Posterior cingulate gyrus (tissue), 11 donors: ENCODE measurements at regions not wholly inside any gene's neighbourhood (a gene's known extent, or its start where the extent isn't known, plus 50 kb on each side); places are given as distances from the start of the nearest gene placed in this dataset.

ENCODE experiments used
- DNase-seq, 10 donors: peaks; one replicate each; pipeline versions ENCODE4 v3.0.0 to v3.0.0-alpha.2; 2020 to 2021; ENCODE audit warnings: mixed read lengths in 3 of 10
- intact Hi-C: fragments of 100-400 bp; cut with DNase I; formaldehyde crosslinking; loops from one replicate; pipeline ENCODE4 v1.15.1; 2023

GRCh38 chr1:29515170-29515955, 279.0 kb downstream of the PTPRU start:
- DNase-seq: no peak
- intact Hi-C loops: no loop called here

DNA sequence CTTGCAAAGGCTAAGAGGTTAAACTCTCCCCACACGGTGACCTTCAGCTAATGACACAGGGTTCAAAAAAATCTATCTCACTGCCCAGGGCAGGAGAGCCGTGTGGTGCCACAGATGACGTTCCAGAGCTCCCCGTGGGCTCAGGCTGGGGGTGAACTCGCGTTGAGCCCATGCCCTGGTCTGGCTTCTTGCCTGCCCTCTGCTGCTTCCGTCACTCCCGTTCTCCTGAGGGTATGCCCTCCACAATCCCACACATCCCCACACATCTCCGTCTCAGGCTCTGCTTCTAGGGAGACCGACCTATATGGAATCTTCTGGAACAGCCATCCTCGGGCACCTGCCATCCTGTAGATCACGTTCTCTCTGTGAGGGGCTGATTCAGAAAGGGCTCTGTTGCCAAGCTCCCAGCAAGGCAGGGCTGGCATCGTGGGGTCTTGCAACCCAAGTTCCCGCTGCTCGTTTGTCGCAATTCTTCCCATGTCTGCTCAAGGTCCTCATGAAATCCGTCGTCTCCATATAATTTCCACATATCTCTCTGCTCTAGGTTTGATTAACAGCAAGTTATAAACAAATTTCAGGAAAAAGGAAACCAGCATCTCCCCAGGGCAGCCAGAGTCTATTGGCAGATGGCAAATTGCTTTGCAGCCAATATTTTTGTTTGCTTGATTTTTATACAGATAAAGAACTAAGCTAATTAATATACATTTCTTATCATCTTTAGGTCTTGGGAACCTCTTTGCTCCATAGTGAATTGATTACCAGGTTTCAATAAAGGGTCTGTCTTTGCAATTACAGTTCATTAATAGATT, 278.2 kb downstream of the PTPRU start:
- intact Hi-C loops: loop anchor here (5.0 kb wide), 1 partner anchor 333 kb away; no protein-coding TSS in a partner anchor
- peak in 2 of 10 donors; percentile 43 to 53 for DNase-seq

DNA sequence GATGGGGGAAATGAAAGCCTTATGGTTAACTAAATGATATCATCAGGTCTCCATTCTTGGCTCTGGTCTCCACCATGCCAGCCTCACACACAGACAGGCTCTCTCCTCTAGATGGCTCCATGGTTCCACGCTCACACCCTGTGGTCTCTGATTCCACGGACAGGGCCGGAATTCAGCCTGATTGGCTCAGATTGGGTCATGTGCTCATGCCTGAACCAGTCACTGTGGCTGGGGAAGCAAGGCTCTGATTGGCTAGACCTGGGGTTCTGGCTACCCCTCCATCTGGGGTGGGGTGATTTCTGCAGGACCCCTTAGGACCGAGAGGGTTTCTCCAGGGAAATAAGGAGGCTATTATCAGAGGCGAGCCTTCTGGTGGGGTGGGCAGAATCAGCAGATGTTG, 277.0 kb downstream of the PTPRU start:
- intact Hi-C loops: loop anchor here (5.0 kb wide), 1 partner anchor 334 kb away; no protein-coding TSS in a partner anchor
- peak in 5 of 10 donors; percentile 26 to 91 (median 51) for DNase-seq

DNA sequence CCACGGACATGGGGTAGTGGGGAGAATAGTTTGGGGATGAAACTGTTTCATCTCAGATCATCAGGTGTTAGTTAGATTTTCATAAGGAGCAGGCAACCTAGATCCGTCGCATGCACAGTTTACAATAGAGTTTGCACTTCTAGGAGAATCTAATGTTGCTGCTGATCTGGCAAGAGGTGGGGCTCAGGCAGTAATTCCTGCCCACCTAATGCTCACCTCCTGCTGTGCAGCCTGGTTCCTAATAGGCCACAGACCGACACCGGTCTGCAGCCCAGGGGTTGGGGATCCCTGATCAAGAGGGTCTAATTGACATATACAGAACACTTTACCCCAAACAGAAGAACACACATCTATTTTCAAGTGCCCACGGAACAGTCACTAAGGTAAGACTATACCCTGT, 275.1 kb downstream of the PTPRU start:
- intact Hi-C loops: loop anchor here (5.0 kb wide), 1 partner anchor 336 kb away; no protein-coding TSS in a partner anchor
- no peak for DNase-seq

DNA sequence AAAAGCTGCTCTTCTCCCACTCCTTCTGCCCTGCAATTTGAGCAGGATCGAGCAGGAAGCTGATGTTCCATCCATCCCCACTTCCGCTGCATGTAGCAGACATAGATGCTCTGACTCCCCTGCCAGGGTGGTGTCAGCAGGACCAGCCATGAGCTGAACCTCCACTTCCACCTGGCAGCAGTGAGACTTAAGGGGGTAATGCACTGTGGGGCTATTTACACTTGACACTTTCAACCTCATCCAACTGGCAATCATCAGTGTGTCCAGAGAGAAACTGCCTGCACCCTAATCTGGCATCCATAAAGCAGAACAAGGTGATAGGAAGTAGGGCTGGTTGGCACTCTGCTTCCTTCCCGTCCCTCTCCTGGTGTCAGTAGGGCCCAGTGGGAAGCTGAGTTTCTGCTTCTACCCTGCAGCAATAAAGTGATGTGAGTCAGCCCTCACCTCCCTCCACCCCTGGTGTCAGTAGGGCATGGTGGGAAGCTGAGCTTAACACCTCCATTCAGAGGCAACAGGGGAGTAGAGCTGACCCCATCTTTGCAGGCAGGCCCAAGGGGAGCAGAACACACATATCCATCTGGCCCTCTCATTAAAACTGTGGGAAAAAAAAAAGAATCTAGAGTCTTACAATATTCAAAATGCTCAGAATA, 272.3 kb downstream of the PTPRU start:
- DNase-seq: no peak
- intact Hi-C loops: no loop called here

- intact Hi-C loops: no loop called here
- no peak for DNase-seq
Observed at GRCh38 chr1:29506678-29507225, 270.4 kb downstream of the PTPRU start.

DNA sequence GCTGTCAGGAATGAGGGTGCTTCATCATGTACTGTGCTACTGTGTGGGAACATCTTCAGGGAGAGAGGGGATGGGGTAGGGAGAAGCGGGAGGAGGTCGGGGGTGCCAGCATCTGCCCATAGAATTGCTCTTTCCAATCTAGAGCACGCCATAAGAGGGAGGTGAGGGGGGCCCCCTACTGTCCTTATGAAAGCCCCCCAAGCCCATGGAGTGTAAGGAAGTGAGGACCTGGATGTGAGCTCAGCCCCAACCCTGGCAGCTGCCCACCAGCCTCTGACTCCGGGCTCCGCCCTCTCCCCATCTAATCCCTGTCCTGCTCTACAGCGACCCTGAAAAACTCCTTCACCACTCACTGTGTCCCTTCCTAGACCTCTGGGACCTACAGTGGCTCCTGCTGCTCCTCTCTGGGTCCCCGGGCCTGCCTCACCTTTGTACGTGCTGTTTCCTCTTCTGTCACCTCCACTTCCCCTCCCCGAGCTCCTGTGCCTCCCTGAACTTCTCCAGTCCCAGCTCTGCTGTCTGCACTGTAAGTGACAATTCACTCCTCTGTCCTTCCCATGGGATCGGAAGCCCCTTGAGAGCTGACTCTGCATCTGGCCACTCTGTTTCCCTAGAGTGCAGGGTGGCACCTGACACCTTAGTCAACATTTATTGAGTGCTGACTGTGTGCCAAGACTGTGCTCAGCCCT, 269.4 kb downstream of the PTPRU start:
- intact Hi-C loops: no loop called here
- peak in 1 of 10 donors; percentile 45 for DNase-seq

DNA sequence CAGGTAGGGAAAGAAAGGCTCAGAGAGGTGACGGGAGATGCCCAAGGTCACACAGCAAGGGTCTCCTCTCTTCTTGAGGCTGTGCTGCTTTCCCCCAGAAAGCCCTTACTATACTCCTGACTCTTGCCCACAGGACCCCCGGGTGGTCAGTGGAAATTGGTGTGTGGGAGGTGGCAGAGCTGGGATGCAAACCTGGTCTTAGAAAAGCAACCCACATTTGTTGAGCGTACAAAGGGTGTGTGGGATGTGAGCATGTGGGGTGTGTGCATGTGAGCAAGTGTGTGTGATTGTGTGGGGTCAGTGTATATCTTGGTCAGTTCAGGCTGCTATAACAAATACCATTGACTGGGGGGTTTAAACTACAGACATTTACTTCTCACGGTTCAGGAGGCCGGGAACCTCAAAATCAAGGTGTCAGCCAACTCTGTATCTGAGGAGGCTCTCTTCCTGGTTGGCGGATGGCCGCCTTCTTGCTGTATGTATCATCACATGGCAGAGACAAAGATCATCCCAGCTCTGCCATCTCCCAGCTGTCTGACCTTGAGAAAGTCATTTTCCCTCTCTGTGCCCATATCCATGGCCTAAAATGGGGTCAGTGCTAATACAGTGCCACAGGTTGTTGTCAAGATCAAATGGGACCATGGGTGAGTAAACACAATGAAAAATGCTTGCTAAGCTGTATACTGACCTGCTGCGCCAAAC, 268.5 kb downstream of the PTPRU start:
- intact Hi-C loops: no loop called here

DNA sequence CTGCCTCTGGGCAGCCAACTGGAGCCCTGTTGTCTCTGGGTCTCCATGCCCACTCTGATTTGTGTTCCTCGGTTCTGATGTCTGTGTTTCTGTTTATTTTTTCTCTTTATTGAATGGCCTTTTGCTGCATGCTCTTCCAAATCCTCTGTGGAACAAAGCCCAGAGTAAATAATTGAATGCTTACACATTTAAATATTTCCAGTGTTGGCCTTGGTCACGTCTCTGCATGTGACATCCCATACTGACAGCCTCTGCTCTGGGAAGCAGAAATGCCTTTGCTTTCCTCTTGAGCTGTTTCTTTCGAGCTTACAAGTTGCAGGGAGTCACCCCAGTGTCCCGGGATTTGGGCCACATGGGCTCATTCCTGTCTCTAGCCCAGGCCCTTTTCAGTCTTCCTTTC, 267.9 kb downstream of the PTPRU start:
- DNase-seq: no peak
- intact Hi-C loops: no loop called here

More for the DNA sequence above, 268.5 kb downstream of the PTPRU start:
- no peak for DNase-seq

DNA sequence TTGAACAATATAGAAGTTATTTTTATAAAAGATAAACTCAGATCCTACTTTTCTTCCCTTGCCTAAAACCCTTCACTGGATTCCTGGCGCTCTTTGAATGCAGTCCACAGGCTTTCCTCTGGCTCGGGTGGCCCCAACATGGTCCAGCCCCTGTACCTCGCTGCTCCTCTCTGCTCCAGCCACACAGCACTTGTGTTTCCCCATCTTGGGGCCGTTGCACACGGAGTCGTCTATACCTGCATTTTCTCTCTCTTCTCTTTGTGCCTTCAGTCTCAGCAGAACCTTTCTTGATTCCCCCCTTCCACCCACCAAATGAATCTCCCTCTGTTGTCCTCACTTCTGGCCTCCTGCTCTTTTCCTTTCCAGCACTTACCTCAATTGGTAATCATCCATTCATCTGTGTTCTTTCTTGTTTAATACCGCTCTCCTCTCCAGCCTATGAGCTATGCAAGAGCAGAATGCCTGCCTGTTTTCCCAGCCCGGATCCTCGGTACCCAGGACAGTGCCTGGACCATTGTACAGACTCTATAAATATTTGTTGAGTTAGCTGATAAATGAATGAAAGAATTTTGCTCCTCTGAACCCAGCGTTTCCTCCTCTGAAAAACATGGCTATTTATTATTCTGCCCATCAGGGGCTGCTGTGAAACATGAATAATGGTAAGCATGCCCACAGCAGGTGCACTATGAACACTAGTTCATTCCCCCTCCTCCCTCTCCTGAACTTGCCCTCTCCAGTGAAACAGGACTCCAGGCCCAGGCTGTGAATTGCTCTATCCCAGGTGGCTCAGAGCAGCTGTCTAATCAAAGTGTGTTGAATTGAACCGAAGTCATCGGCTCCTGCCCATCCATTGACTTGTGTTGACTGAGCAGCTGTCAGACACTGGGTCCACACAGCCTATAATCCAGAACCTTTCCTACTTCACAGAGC, 266.9 kb downstream of the PTPRU start:
- DNase-seq: no peak
- intact Hi-C loops: no loop called here

- DNase-seq: no peak
- intact Hi-C loops: no loop called here
Observed at GRCh38 chr1:29502225-29502910, 266.0 kb downstream of the PTPRU start.

- intact Hi-C loops: no loop called here
- DNase-seq: no peak
Observed at GRCh38 chr1:29501227-29501976, 265.1 kb downstream of the PTPRU start.

GRCh38 chr1:29500651-29501050, 264.3 kb downstream of the PTPRU start:
- intact Hi-C loops: no loop called here
- no peak for DNase-seq

DNA sequence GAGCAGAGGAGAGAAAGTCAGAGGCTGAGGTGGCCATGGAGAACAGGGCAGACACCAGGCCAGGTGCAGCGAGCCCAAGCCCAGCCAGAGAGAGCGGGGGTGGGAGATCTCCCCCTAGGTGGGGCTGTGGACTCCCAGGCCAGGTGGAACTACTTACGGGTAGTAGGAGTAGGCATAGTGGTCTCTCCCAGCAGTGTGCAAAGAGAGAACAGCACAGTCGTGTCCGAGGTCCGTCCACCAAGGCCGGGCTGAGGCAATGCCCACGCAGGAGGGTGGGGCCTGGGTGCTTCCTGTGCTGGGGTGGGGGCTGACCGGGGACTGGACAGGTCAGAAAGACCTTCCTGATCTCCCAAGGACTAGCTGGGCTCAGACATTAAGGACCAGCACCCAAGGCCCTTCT, 263.7 kb downstream of the PTPRU start:
- DNase-seq: no peak
- intact Hi-C loops: no loop called here

DNA sequence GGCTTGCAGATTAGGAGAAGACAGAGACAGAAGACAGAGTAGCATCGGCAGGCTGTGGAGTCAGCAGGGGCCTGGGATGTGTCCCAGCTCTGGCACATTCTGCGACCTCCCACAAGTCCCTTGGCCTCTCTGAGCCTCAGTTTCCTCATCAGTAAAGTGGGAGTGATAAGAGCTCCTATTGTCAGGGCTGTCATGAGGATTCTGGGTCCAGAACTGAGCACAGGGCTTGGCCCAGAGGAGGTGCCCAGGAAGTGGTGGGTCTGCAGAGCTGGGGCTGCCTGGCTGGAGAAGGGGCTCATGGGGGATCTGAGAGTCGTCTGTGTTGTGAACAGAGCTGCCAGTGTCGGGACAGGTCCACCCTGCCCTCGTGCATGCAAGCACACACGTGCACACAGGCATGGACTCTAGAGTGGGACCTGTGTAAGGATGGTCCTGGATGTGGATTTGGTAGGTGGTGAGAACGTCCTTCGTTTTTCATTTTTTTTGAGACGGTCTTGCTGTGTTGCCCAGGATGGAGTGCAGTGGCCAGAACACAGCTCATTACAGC, 262.9 kb downstream of the PTPRU start:
- intact Hi-C loops: no loop called here
- DNase-seq: peak in 1 of 10 donors; percentile 65

DNA sequence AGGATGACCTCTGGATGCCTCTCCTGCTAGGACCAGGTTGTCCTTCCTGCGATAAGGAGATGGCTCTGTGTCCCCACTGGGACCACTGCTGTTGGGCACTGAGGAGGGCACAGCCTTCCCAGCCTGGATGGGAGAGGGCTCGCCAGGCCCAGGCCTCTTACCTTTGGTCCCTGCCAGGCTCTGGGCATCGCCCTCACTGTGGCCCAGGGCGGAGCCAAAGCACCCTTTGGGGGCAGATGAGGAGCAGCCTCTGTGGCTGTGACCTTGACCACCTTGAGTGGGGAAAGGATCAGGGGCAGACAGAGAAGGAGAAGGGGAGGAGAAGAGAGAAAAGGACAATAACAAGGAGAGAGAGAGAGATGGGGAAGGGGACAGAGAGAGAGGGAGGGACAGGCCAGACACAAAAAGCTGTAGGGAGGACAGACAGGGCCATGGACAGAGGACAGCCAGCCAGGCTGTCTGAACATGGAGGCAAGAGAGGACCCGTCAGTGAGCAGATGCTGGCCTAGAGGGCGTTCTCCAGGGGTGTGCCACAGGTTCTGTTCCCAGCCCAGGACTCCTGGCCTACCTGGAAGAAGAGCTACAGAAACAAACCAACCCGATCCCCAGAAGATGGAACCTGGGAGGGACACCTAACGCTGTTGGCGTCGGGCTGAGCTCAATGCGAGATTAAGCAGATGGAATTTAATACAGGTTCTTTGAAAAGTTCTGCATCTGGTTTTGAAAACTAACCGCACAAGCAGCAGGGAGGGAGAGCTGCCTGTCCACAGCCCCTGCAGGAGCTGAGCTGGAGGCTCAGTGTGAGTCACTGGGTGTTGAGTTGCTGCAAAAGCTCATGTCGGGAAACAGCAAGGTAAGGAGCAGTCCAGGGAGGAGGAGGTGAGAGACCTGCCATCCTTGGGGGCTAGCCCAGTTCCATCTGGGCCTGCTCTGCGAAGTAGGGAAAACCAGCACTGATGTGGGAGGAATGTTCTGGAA, 262.1 kb downstream of the PTPRU start:
- DNase-seq: peak in 2 of 10 donors; percentile 28 to 29
- intact Hi-C loops: no loop called here
